T-helper 2 cell treated with Interferon-gamma antibody and Interleukin-4, amounts not matched to agents 5 μg/mL and 100 μg/mL, for 36 hours (primary cell): ENCODE measurements at regions not wholly inside any gene's neighbourhood (a gene's known extent, or its start where the extent isn't known, plus 50 kb on each side); places are given as distances from the start of the nearest gene placed in this dataset.
"Not testable (repeated sequence)": the region's sequence is repeated elsewhere in the genome, so short reads cannot be mapped to it uniquely, and the experiment has no call there.

Experiments
- DNase-seq: peaks from one replicate; pipeline ENCODE4 v3.0.0; 2021; ENCODE audit warnings: low spot score
- H3K27ac Mint-ChIP-seq: one replicate; pipeline ENCODE4 v1.8.0; 2021; ENCODE audit warnings: mild to moderate bottlenecking, mixed read lengths
- H3K27me3 Mint-ChIP-seq: one replicate; pipeline ENCODE4 v1.8.0; 2021; ENCODE audit warnings: low read depth, mixed read lengths
- H3K36me3 Mint-ChIP-seq: one replicate; pipeline ENCODE4 v1.8.0; 2021; ENCODE audit warnings: low read depth, mixed read lengths
- H3K4me1 Mint-ChIP-seq: one replicate; pipeline ENCODE4 v1.8.0; 2021; ENCODE audit warnings: low read depth, mixed read lengths
- H3K4me3 Mint-ChIP-seq: one replicate; pipeline ENCODE4 v1.8.0; 2022; ENCODE audit warnings: mild to moderate bottlenecking, moderate library complexity, mixed read lengths
- H3K9me3 Mint-ChIP-seq: one replicate; pipeline ENCODE4 v1.8.0; 2021; ENCODE audit warnings: mixed read lengths

GRCh38 chr16:85526185-85526974, 86.7 kb upstream of the GSE1 start:
- no peaks in the 10 kb centered on the region for H3K4me1 Mint-ChIP-seq
- no peaks in the 10 kb centered on the region for H3K9me3 Mint-ChIP-seq
- no peaks in the 10 kb centered on the region for H3K27me3 Mint-ChIP-seq
- H3K4me3 Mint-ChIP-seq = no peak overlapping the region
- H3K36me3 Mint-ChIP-seq = no peaks in the 10 kb centered on the region
- no peak for DNase-seq
- no peak overlapping the region for H3K27ac Mint-ChIP-seq

- Mint-ChIP-seq H3K27ac (no peak overlapping the region), H3K4me3 (no peak overlapping the region), H3K36me3 (no peaks in the 10 kb centered on the region)
Observed at GRCh38 chr16:85527042-85527766, 85.9 kb upstream of the GSE1 start.

GRCh38 chr16:85527767-85528297, 85.3 kb upstream of the GSE1 start:
- Mint-ChIP-seq H3K27ac (no peak overlapping the region), H3K36me3 (no peaks in the 10 kb centered on the region), H3K4me1 (no peaks in the 10 kb centered on the region), H3K27me3 (no peaks in the 10 kb centered on the region), H3K9me3 (no peaks in the 10 kb centered on the region), H3K4me3 (no peak overlapping the region)
- no peak for DNase-seq

More at GRCh38 chr16:85527042-85527766, 85.9 kb upstream of the GSE1 start:
- H3K4me1 Mint-ChIP-seq = no peaks in the 10 kb centered on the region
- no peaks in the 10 kb centered on the region for H3K27me3 Mint-ChIP-seq
- H3K9me3 Mint-ChIP-seq = no peaks in the 10 kb centered on the region
- no peak for DNase-seq

- H3K4me1 Mint-ChIP-seq = no peaks in the 10 kb centered on the region
- no peak overlapping the region for H3K4me3 Mint-ChIP-seq
- no peaks in the 10 kb centered on the region for H3K27me3 Mint-ChIP-seq
- no peaks in the 10 kb centered on the region for H3K36me3 Mint-ChIP-seq
- no peak for DNase-seq
- H3K9me3 Mint-ChIP-seq = no peaks in the 10 kb centered on the region
- H3K27ac Mint-ChIP-seq = no peak overlapping the region
Observed at GRCh38 chr16:85528528-85529387, 84.4 kb upstream of the GSE1 start.

- Mint-ChIP-seq H3K4me3 (no peak overlapping the region), H3K27ac (no peak overlapping the region), H3K9me3 (no peaks in the 10 kb centered on the region), H3K4me1 (no peaks in the 10 kb centered on the region), H3K36me3 (no peaks in the 10 kb centered on the region), H3K27me3 (no peaks in the 10 kb centered on the region)
- no peak for DNase-seq
Observed at GRCh38 chr16:85529489-85530369, 83.4 kb upstream of the GSE1 start.

- Mint-ChIP-seq H3K4me1 (no peaks in the 10 kb centered on the region), H3K9me3 (no peaks in the 10 kb centered on the region), H3K36me3 (no peaks in the 10 kb centered on the region), H3K4me3 (no peak overlapping the region), H3K27me3 (no peaks in the 10 kb centered on the region), H3K27ac (no peak overlapping the region)
- no peak for DNase-seq
Observed at GRCh38 chr16:85530370-85530739, 82.8 kb upstream of the GSE1 start.

GRCh38 chr16:85531516-85531915, 81.6 kb upstream of the GSE1 start:
- no peaks in the 10 kb centered on the region for H3K36me3 Mint-ChIP-seq
- H3K27ac Mint-ChIP-seq = no peak overlapping the region
- H3K4me1 Mint-ChIP-seq = no peaks in the 10 kb centered on the region
- H3K9me3 Mint-ChIP-seq = no peaks in the 10 kb centered on the region
- DNase-seq = no peak
- no peak overlapping the region for H3K4me3 Mint-ChIP-seq
- no peaks in the 10 kb centered on the region for H3K27me3 Mint-ChIP-seq

- no peaks in the 10 kb centered on the region for H3K27me3 Mint-ChIP-seq
- H3K9me3 Mint-ChIP-seq = no peaks in the 10 kb centered on the region
- H3K36me3 Mint-ChIP-seq = no peaks in the 10 kb centered on the region
- H3K27ac Mint-ChIP-seq = no peak overlapping the region
- no peak for DNase-seq
- H3K4me1 Mint-ChIP-seq = no peaks in the 10 kb centered on the region
- H3K4me3 Mint-ChIP-seq = no peak overlapping the region
Observed at GRCh38 chr16:85532147-85532546, 81.0 kb upstream of the GSE1 start.

- not testable (repeated sequence) for H3K4me1 Mint-ChIP-seq, H3K27me3 Mint-ChIP-seq
Observed at GRCh38 chr16:85533593-85533992, 79.5 kb upstream of the GSE1 start.

GRCh38 chr16:85534536-85535351, 78.4 kb upstream of the GSE1 start:
- Mint-ChIP-seq H3K9me3 (peaks cover 3% of the 10 kb centered on the region), H3K36me3 (no peaks in the 10 kb centered on the region), H3K4me3 (no peak overlapping the region), H3K4me1 (no peaks in the 10 kb centered on the region), H3K27ac (no peak overlapping the region), H3K27me3 (peaks cover 3% of the 10 kb centered on the region)
- DNase-seq = no peak

More at GRCh38 chr16:85533593-85533992, 79.5 kb upstream of the GSE1 start:
- H3K4me3 Mint-ChIP-seq, DNase-seq, H3K36me3 Mint-ChIP-seq, H3K9me3 Mint-ChIP-seq, H3K27ac Mint-ChIP-seq: not testable (repeated sequence)

GRCh38 chr16:85535352-85536072, 77.6 kb upstream of the GSE1 start:
- no peak for DNase-seq
- H3K9me3 Mint-ChIP-seq = peaks cover 6% of the 10 kb centered on the region
- no peak overlapping the region for H3K27ac Mint-ChIP-seq
- no peaks in the 10 kb centered on the region for H3K4me1 Mint-ChIP-seq
- peaks cover 6% of the 10 kb centered on the region for H3K27me3 Mint-ChIP-seq
- H3K36me3 Mint-ChIP-seq = no peaks in the 10 kb centered on the region
- no peak overlapping the region for H3K4me3 Mint-ChIP-seq

- no peak overlapping the region for H3K27ac Mint-ChIP-seq
- H3K9me3 Mint-ChIP-seq = peaks cover 6% of the 10 kb centered on the region
- no peaks in the 10 kb centered on the region for H3K4me1 Mint-ChIP-seq
- no peak for DNase-seq
- no peak overlapping the region for H3K4me3 Mint-ChIP-seq
- H3K27me3 Mint-ChIP-seq = peaks cover 6% of the 10 kb centered on the region
- H3K36me3 Mint-ChIP-seq = no peaks in the 10 kb centered on the region
Observed at GRCh38 chr16:85536073-85536410, 77.1 kb upstream of the GSE1 start.
